ENCODE measurements at regions not wholly inside any gene's neighbourhood (a gene's known extent, or its start where the extent isn't known, plus 50 kb on each side); places are given as distances from the start of the nearest gene placed in this dataset.

- POLR2A ChIA-PET, result no interaction called here
- ATAC-seq (no peak), DNase-seq (ENCODE audit: low read depth, low spot score) (no peak), FAIRE-seq (no peak)
- H2AFZ ChIP-seq (ENCODE audit: control insufficient read depth, low read depth, low read length), result no peak overlapping the region
- H3K9me3 ChIP-seq (replicated peaks; ENCODE audit: control insufficient read depth, insufficient read depth, low read length), result no peaks in the 10 kb centered on the region
- H3K4me2 ChIP-seq (ENCODE audit: control insufficient read depth, insufficient read depth), result no peak overlapping the region
- H3K9ac ChIP-seq (ENCODE audit: control insufficient read depth, insufficient read depth, low read length), result no peak overlapping the region
- H3K27me3 ChIP-seq (replicated peaks in 1 of 2; ENCODE audit: control insufficient read depth in 2 of 2, insufficient read depth in 2 of 2, low read length in 1 of 2), result no peaks in the 10 kb centered on the region
- RAD21 ChIA-PET (ENCODE audit: unreplicated experiment), result no interaction called here
- intact Hi-C loops (cut with micrococcal nuclease; ENCODE audit: unreplicated experiment), result no loop called here
- no TSS peak for BruUV-seq (replicated peaks)
- H3K4me1 ChIP-seq (ENCODE audit: control insufficient read depth, insufficient read depth, low read length), result no peaks in the 10 kb centered on the region
- SMC1A ChIA-PET (ENCODE audit: uncharacterized antibody, unreplicated experiment), result no interaction called here
- H3K27ac ChIP-seq (ENCODE audit: control insufficient read depth, insufficient read depth), result no peak overlapping the region
- CTCF ChIA-PET, result no interaction called here
- no peaks in the 10 kb centered on the region for H4K20me1 ChIP-seq (ENCODE audit: control insufficient read depth, insufficient read depth)
- H3K79me2 ChIP-seq (ENCODE audit: control insufficient read depth, insufficient read depth, low read length), result no peaks in the 10 kb centered on the region
- in situ Hi-C loops (cut with MboI), result no loop called here
- 31% methylated on average over 2 of the region's 2 CpGs for WGBS (ENCODE audit: insufficient coverage, insufficient replicate concordance, low lambda C conversion rate, missing lambda C conversion rate)
- TF ChIP-seq DPF2 (IDR thresholded peaks at IDR 0.05), result no peak
- no peak for TF ChIP-seq RFX5 (IDR thresholded peaks at IDR 0.05; ENCODE audit: low read depth, low read length)
- TF ChIP-seq REST (IDR thresholded peaks at IDR 0.05; ENCODE audit: low read depth, low read length), result no peak
- no peak for TF ChIP-seq ZBTB40 (IDR thresholded peaks at IDR 0.05; ENCODE audit: borderline replicate concordance)
- TF ChIP-seq RAD51 (IDR thresholded peaks at IDR 0.05), result no peak
- TF ChIP-seq JUND (IDR thresholded peaks at IDR 0.05; ENCODE audit: low read depth, low read length), result no peak
- no peak for TF ChIP-seq BACH1 (IDR thresholded peaks at IDR 0.05; ENCODE audit: borderline replicate concordance)
- TF ChIP-seq ZNF217 (IDR thresholded peaks at IDR 0.05), result no peak
- TF ChIP-seq ZBTB4 (CRISPR knock-in tag; IDR thresholded peaks at IDR 0.05), result no peak
- H3K36me3 ChIP-seq (ENCODE audit: control insufficient read depth in 2 of 2, insufficient read depth in 2 of 2, low read length in 1 of 2), result no peaks in the 10 kb centered on the region
- no peak overlapping the region for H3K4me3 ChIP-seq
Measured at GRCh38 chr6:121581327-121581726, 145.9 kb downstream of the GJA1 start.

Measured in GM12878 (cell line).